K562 (cell line): ENCODE measurements at regions not wholly inside any gene's neighbourhood (a gene's known extent, or its start where the extent isn't known, plus 50 kb on each side); places are given as distances from the start of the nearest gene placed in this dataset.
"Not testable (repeated sequence)": the region's sequence is repeated elsewhere in the genome, so short reads cannot be mapped to it uniquely, and the experiment has no call there.

Experiments
- ATAC-seq: fragments of 200-7000 bp; cut with Tn5 transposase; 3 replicates; pipeline ENCODE4 v1.9.1; 2020; ENCODE audit warnings: moderate library complexity
- BruUV-seq: library from RNA; stranded (reverse); fragments of 400-500 nt; replicated peaks from 2 replicates; lab custom pipeline; 2021; lab: Mats Ljungman, UMichigan
- CTCF ChIA-PET: fragments of 300-600 bp; formaldehyde crosslinking; extraction: SDS; loops from one replicate; lab custom pipeline; 2021; ENCODE audit warnings: low intra/inter-chr PET ratio; lab: Yijun Ruan, JAX
- POLR2A ChIA-PET: fragments of 300-600, 350-650 bp; sonication (Branson Sonifier 250); formaldehyde crosslinking; extraction: SDS; loops from one replicate; lab custom pipeline; 2021; ENCODE audit warnings: antibody characterized with exemption, inconsistent platforms; lab: Yijun Ruan, JAX
- DNase-seq, 4 experiments: peaks; one replicate each; pipeline versions ENCODE4 v3.0.0 to v3.0.0-alpha.2; 2011 to 2018; ENCODE audit warnings: low spot score in 3 of 4, mixed read lengths in 3 of 4; ENCODE audit errors: extremely low read depth in 1 of 4
- FAIRE-seq: peaks from 2 replicates; lab custom pipeline; 2011; peaks lifted over from hg19 to GRCh38; lab: Jason Lieb, UNC
- H2AFZ ChIP-seq: 2 replicates; pipeline ENCODE4 v1.6.0; 2011; ENCODE audit warnings: low read depth, low read length, control low read depth, inconsistent platforms
- H3K27ac ChIP-seq: fragments of 200-600 bp; 3 replicates; pipeline ENCODE4 v1.8.0; 2011; ENCODE audit warnings: low read depth, mild to moderate bottlenecking, control low read depth, inconsistent platforms, low read length, moderate library complexity, mixed read lengths; ENCODE audit errors: extremely low read depth
- H3K27me3 ChIP-seq, 2 experiments: fragments of 300-600 bp in 1 of 2; 2 replicates in 1 of 2; 3 replicates in 1 of 2; pipeline versions ENCODE4 v1.6.0 to v1.8.0; 2011; ENCODE audit warnings: inconsistent platforms in 2 of 2, low read length in 2 of 2, mild to moderate bottlenecking in 1 of 2, mixed read lengths in 1 of 2, moderate library complexity in 1 of 2; ENCODE audit not compliant: control insufficient read depth in 2 of 2, insufficient read depth in 2 of 2
- H3K36me3 ChIP-seq: fragments of 300-600 bp; 3 replicates; pipeline ENCODE4 v1.8.0; 2011; ENCODE audit warnings: mild to moderate bottlenecking, low read length, inconsistent platforms; ENCODE audit not compliant: control insufficient read depth, insufficient read depth
- H3K4me1 ChIP-seq, 2 experiments: fragments of 200-600 bp in 1 of 2; replicated peaks in 1 of 2; 2 replicates in 1 of 2; 3 replicates in 1 of 2; pipeline versions ENCODE4 v1.5.1 to v1.8.0; 2011; ENCODE audit warnings: inconsistent platforms in 2 of 2, low read length in 2 of 2, mild to moderate bottlenecking in 1 of 2, mixed read lengths in 1 of 2, moderate library complexity in 1 of 2; ENCODE audit not compliant: control insufficient read depth in 2 of 2, insufficient read depth in 2 of 2
- H3K4me2 ChIP-seq: 2 replicates; pipeline ENCODE4 v1.6.1; 2011; ENCODE audit warnings: low read length, control low read depth, inconsistent platforms, mixed read lengths; ENCODE audit not compliant: insufficient read depth
- H3K4me3 ChIP-seq: fragments of 200-600 bp; sonication (generic), shearing (Covaris generic); 2 replicates; pipeline ENCODE4 v1.5.1; 2016; ENCODE audit warnings: control low read depth, inconsistent platforms
- H3K79me2 ChIP-seq: fragments of 200-600 bp; 3 replicates; pipeline ENCODE4 v1.8.0; 2011; ENCODE audit warnings: low read length, inconsistent platforms; ENCODE audit not compliant: control insufficient read depth, insufficient read depth
- H3K9ac ChIP-seq, 2 experiments: 2 replicates each; pipeline versions ENCODE4 v1.6.0 to v1.6.1; 2011; ENCODE audit warnings: low read depth in 2 of 2, low read length in 2 of 2, control low read depth in 1 of 2, inconsistent platforms in 1 of 2, mild to moderate bottlenecking in 1 of 2, mixed read lengths in 1 of 2; ENCODE audit not compliant: insufficient read depth in 1 of 2
- H3K9me1 ChIP-seq: one replicate; pipeline ENCODE4 v1.6.0; 2011; ENCODE audit warnings: inconsistent platforms, mild to moderate bottlenecking, low read length, moderate library complexity; ENCODE audit not compliant: control insufficient read depth, insufficient read depth
- H3K9me3 ChIP-seq: replicated peaks from 2 replicates; pipeline ENCODE4 v1.5.1; 2011; ENCODE audit warnings: low read depth, low read length, inconsistent platforms; ENCODE audit not compliant: control insufficient read depth, insufficient read depth
- H4K20me1 ChIP-seq: replicated peaks from 2 replicates; pipeline ENCODE4 v1.6.1; 2011; ENCODE audit warnings: low read length, inconsistent platforms, mixed read lengths; ENCODE audit not compliant: control insufficient read depth, insufficient read depth
- WGBS: fragments of 100-300 bp; shearing (Covaris generic); methylation state at CpG from one replicate; pipeline ENCODE4 v1.1.6; 2016; ENCODE audit warnings: low coverage, mixed read lengths; ENCODE audit not compliant: insufficient coverage; ENCODE audit errors: missing lambda C conversion rate; 5-methylcytosine and 5-hydroxymethylcytosine counted together
- in situ Hi-C: fragments of 300-500 bp; cut with MboI; formaldehyde crosslinking; loops from 4 replicates; pipeline ENCODE4 v1.15.0; 2018; ENCODE audit warnings: inconsistent platforms, mixed read lengths
- intact Hi-C: fragments of 100-400 bp; cut with micrococcal nuclease; formaldehyde crosslinking; loops from 2 replicates; pipeline ENCODE4 v1.14.2; 2022

DNA sequence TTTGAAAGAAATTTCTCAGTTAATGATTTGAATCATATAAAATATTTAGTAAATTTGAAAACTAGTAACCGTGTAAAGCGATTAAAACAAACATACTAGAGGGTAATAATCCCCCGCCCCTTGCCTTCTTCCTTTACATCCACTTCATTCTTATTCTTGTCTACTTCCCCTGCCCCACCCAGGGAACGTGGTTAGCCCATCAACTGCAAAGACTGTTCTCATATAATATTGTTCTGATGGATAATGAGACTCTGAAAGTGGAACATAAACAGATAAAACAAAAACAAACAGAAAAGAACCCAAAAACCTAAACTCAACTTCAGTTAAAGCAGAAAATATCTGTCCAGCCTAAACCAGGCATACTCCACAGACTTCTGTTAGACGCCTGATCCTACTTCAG is 108.1 kb upstream of the GTF2H2C_2 start:
- H4K20me1 ChIP-seq, BruUV-seq, POLR2A ChIA-PET, H3K27ac ChIP-seq, H3K4me1 ChIP-seq, H3K4me3 ChIP-seq, DNase-seq, H3K79me2 ChIP-seq, H3K36me3 ChIP-seq, intact Hi-C loops, H3K4me2 ChIP-seq, CTCF ChIA-PET, H3K27me3 ChIP-seq, ATAC-seq, H3K9ac ChIP-seq, FAIRE-seq, H3K9me1 ChIP-seq, H3K9me3 ChIP-seq, in situ Hi-C loops: not testable (repeated sequence)
- 19% methylated on average over 1 of the region's 5 CpGs for WGBS
- peak overlapping the region; percentile 72; the same call in 1 of the 2 replicates for H2AFZ ChIP-seq
